ENCODE measurements at regions not wholly inside any gene's neighbourhood (a gene's known extent, or its start where the extent isn't known, plus 50 kb on each side); places are given as distances from the start of the nearest gene placed in this dataset.

DNA sequence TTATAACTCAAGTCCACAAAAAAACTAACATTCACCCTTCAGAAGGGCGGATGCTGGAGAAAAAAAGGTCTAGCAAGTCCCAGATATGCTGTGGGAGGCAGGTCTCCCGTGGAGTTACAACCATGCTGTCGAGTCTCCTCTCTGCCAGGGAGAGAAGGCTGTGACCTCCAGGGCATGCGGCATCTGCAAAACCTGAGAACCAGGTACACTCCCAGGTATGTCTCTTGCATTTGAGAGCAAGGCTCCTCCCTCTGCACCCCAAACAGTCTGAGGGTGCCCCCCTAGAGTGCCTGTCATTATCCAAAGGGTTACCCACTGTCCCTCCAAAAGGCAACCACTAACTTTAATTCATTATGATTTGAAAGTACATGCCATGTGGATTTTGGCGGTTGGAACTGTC is 134.0 kb downstream of the IRX2 start:
- TF ChIP-seq, protein P1, sequence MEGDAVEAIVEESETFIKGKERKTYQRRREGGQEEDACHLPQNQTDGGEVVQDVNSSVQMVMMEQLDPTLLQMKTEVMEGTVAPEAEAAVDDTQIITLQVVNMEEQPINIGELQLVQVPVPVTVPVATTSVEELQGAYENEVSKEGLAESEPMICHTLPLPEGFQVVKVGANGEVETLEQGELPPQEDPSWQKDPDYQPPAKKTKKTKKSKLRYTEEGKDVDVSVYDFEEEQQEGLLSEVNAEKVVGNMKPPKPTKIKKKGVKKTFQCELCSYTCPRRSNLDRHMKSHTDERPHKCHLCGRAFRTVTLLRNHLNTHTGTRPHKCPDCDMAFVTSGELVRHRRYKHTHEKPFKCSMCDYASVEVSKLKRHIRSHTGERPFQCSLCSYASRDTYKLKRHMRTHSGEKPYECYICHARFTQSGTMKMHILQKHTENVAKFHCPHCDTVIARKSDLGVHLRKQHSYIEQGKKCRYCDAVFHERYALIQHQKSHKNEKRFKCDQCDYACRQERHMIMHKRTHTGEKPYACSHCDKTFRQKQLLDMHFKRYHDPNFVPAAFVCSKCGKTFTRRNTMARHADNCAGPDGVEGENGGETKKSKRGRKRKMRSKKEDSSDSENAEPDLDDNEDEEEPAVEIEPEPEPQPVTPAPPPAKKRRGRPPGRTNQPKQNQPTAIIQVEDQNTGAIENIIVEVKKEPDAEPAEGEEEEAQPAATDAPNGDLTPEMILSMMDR (IDR thresholded peaks at IDR 0.05; ENCODE audit: unreplicated experiment) = no peak
- no peak overlapping the region for H3K4me3 Mint-ChIP-seq
- H3K4me1 Mint-ChIP-seq = peaks cover 3% of the 10 kb centered on the region
- peaks cover 45% of the 10 kb centered on the region for H3K27me3 Mint-ChIP-seq (ENCODE audit: low read depth)
- peaks cover 11% of the 10 kb centered on the region for H3K9me3 Mint-ChIP-seq
- no peak overlapping the region for H3K27ac Mint-ChIP-seq
- no peaks in the 10 kb centered on the region for H3K36me3 Mint-ChIP-seq
- no peak for DNase-seq (ENCODE audit: low spot score in 2 of 2, unreplicated experiment in 2 of 2)

DNA sequence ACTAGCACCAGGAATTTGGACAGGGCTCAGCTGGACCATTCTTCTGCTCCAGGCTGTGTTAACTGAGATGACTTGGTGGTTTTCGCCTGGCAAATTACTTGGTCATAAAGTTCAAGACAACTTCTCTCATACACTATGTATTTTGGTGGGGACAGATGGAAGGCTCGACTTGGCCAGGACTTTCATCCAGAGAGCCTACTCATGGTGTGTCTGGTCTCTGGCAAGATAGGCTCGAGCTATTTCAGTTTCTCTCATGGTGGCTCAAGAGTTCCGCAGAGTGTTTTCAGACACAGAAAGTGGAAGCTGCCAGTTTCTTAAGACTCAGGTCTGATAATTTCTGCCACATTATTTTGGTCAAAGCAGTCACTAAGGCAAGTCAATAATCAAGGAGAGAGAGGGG is 135.6 kb downstream of the IRX2 start:
- peaks cover 33% of the 10 kb centered on the region for H3K27me3 Mint-ChIP-seq (ENCODE audit: low read depth)
- TF ChIP-seq, protein P1 (IDR thresholded peaks at IDR 0.05; ENCODE audit: unreplicated experiment) = no peak
- H3K4me3 Mint-ChIP-seq = no peak overlapping the region
- H3K9me3 Mint-ChIP-seq = peaks cover 11% of the 10 kb centered on the region
- no peak overlapping the region for H3K27ac Mint-ChIP-seq
- no peak for DNase-seq (ENCODE audit: low spot score in 2 of 2, unreplicated experiment in 2 of 2)
- no peaks in the 10 kb centered on the region for H3K36me3 Mint-ChIP-seq
- peaks cover 3% of the 10 kb centered on the region for H3K4me1 Mint-ChIP-seq

DNA sequence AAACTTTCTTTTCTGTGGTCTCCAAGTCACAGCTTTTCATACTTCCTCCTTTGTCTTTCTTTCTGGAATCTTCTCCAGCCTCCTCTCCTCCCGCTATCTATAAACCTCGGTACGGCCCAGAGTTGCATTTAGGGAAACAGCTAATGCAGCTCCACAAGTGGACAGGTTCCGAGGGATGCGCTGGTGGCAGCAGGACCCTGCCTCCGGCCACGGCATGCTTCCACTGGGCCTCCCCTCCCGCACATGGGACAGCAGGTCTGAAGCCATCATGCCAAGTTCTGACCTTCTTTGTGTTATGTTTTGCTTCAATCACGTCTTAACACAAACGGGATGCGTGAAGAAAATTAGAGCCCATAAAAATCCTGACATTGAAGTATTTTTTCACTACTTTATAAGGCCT is 136.9 kb downstream of the IRX2 start:
- Mint-ChIP-seq H3K9me3 (peaks cover 11% of the 10 kb centered on the region), H3K4me1 (peaks cover 3% of the 10 kb centered on the region), H3K4me3 (no peak overlapping the region), H3K27ac (no peak overlapping the region), H3K36me3 (no peaks in the 10 kb centered on the region), H3K27me3 (ENCODE audit: low read depth) (peaks cover 27% of the 10 kb centered on the region)
- TF ChIP-seq, protein P1 (IDR thresholded peaks at IDR 0.05; ENCODE audit: unreplicated experiment) = no peak
- no peak for DNase-seq (ENCODE audit: low spot score in 2 of 2, unreplicated experiment in 2 of 2)

DNA sequence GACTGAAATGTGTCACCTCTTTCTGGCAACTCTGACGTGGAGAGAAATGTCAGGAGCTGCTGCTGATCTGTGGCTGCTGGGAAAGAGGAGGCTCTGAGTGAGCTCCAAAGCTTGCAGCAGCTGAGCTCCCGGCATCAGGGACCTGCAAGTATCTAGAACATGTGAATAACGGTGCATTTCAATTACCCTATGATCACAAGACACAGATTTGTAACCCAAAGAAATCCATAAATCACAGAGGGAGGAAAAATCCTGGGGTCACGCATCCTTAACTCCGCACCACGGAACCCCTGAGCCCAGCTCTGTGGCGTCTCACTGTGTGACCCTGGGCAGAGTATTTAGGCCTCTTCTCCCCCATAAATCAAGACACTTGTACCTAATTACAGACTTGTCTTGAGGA is 139.8 kb downstream of the IRX2 start:
- Mint-ChIP-seq H3K4me3 (no peak overlapping the region), H3K4me1 (peaks cover 8% of the 10 kb centered on the region), H3K9me3 (peaks cover 11% of the 10 kb centered on the region), H3K36me3 (no peaks in the 10 kb centered on the region), H3K27ac (no peak overlapping the region), H3K27me3 (ENCODE audit: low read depth) (peaks cover 17% of the 10 kb centered on the region)
- no peak for DNase-seq (ENCODE audit: low spot score in 2 of 2, unreplicated experiment in 2 of 2)
- TF ChIP-seq, protein P1 (IDR thresholded peaks at IDR 0.05; ENCODE audit: unreplicated experiment) = no peak

DNA sequence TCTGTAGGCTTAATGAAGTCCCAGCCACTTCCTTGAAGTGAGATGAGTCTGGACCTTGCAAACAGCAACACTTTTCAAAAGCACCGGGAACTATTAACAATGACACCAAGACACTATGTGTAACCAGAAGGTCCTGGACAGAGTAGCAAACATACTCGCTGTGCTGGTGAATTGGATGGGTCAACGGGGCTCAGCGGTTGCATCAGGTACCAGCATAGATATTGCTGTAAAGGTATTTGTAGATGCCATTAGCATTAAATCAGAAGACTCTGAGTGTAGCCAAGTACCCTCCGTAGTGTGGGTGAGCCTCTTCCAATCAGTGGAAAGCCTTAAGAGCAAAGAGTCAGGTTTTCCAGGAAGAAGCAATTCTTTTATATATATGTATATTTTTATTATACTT is 140.5 kb downstream of the IRX2 start:
- Mint-ChIP-seq H3K4me1 (peaks cover 8% of the 10 kb centered on the region), H3K9me3 (peaks cover 9% of the 10 kb centered on the region), H3K36me3 (no peaks in the 10 kb centered on the region), H3K27me3 (ENCODE audit: low read depth) (peaks cover 24% of the 10 kb centered on the region), H3K4me3 (no peak overlapping the region), H3K27ac (no peak overlapping the region)
- DNase-seq (ENCODE audit: low spot score in 2 of 2, unreplicated experiment in 2 of 2) = no peak
- TF ChIP-seq, protein P1 (IDR thresholded peaks at IDR 0.05; ENCODE audit: unreplicated experiment) = no peak

DNA sequence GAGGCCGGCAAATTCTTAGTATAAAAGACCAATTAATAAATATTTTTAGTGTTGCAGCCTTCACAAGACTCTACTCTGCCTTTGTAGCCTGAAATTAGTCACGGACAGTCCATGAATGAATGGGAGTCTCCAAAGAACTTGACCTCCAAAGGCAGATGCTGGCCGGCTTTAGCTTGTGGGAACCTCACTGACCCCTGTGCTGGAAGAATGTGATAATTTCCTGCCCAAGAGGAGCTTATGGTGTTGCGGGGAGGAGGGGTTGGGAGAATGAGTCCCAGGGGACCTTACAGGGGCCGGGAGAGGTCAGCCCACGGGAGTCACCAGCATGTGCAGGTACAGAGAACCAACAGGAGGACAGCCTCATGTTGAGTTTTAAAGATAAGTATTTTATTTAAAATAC is 143.1 kb downstream of the IRX2 start:
- H3K27ac Mint-ChIP-seq = no peak overlapping the region
- TF ChIP-seq, protein P1 (IDR thresholded peaks at IDR 0.05; ENCODE audit: unreplicated experiment) = no peak
- H3K4me3 Mint-ChIP-seq = no peak overlapping the region
- DNase-seq (ENCODE audit: low spot score in 2 of 2, unreplicated experiment in 2 of 2) = no peak
- H3K27me3 Mint-ChIP-seq (ENCODE audit: low read depth) = peaks cover 18% of the 10 kb centered on the region
- no peaks in the 10 kb centered on the region for H3K36me3 Mint-ChIP-seq
- H3K4me1 Mint-ChIP-seq = peaks cover 8% of the 10 kb centered on the region
- H3K9me3 Mint-ChIP-seq = no peaks in the 10 kb centered on the region
